NCI-H774 (cell line): ENCODE measurements at regions not wholly inside any gene's neighbourhood (a gene's known extent, or its start where the extent isn't known, plus 50 kb on each side); places are given as distances from the start of the nearest gene placed in this dataset.

Source experiments
- DNase-seq: peaks from one replicate; lab custom pipeline; 2025; lab: John Stamatoyannopoulos, UW

DNA sequence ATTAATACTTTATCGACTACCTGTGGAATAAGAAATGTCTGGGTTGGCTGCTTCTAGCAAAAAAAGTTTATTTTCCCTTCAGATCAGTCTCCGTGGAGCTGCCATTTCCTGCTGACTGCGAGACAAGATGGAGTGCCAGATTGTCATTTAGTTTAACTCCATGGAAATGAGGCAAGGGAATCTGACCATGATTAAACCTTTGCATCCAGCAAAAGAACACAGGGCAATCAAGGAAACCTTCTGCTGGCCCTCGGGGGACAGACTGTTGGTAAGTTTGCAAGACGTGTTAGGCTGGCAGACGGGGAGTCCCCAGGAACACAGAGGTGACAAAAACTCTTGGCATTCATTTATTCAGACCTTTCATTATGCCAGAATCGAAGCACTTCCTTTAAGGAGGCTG is 52.2 kb upstream of the SPACA1 start:
- DNase-seq, result no peak

DNA sequence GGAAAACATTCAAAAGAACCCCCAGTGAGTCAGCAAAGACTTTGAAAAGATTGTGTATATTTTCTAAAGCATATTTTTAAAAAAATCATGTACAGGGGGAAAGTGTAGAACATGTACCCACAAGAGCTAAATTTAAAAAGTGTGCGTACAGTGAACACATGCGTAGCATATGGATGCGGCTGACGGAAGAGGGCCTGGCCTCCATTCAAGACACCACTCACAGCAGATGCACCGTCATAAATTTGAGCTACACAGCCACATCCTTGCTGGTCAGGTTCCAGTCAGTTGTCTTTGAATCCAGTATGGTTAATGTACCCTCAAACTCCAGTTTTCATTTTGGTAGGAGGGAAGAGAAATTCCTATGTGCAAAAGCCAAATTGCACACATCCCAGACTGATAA is 54.3 kb upstream of the SPACA1 start:
- DNase-seq, result no peak

DNA sequence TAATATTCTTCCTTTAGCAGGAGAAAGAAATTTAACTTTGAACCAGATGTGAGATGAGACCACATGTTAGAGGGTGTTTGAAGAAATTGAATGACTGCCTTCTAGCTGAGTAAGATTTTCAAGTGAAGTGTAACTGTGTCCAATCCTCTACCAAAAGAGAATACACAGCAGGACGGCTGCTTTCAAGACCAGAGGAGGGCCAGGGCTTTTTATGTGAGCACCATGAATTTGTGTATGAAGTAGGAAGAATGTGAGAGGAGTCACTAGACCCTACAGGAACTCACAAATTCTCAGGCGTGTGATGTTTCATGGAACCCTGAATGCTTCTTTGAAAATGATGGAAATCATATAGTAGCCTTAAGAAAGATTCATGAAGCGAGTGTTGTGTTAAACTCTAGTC is 56.8 kb upstream of the SPACA1 start:
- no peak for DNase-seq

DNA sequence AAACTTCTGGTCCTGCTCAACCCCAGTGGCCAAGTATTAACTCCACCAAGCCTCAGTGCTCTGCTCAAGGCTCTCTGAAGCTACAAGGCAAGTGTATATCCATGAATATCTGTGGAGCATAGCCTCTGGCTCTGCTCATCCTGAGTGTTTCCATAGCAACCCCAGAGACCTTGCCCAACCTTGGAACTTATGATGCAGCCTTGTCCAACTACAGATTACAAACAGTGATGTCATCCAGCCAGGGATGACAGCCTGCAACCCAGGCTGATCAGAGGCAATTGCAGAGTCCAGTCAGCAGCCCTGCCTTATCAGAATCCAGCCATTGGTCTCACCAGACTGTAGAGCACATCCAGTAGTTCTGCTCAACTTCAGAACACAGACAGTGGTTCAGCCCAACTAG is 65.5 kb upstream of the SPACA1 start:
- no peak for DNase-seq

DNA sequence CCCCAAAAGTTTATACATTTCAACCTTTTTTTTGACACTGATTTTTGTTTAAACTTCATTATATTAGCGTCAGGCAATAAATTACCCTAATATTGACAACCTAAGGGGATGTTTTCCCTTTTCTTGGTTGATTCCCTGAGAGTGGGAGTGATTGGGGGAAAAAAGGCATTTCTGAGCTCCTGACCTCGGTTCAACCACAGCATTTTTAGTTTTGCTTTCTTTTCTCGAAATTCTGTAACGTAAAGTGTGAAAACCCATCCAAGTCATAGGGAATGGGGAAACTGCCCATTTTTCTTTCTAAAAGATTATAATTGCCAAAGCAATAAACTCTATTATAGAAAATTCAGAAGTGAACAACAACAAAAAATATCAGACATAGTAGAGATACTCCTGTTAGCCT is 67.9 kb upstream of the SPACA1 start:
- no peak for DNase-seq

DNA sequence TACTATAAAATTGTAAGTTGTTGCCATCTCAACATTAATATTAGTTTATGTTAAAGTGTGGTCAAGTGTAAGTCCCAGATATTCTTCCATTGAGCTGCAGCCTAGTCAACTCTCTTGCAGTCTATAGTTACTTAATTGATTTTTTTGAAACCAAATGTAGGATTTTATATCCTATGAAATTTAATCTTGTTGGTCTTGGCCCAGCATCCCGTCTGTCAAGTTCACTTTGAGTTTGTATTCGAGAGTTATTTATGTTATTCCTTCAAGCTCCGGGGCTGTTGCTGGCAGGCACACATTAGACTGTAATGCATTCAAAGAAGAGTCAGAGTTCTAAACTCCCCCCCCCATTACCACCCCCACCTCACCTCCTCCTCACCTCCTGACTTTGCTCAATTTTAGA is 71.0 kb upstream of the SPACA1 start:
- no peak for DNase-seq

DNA sequence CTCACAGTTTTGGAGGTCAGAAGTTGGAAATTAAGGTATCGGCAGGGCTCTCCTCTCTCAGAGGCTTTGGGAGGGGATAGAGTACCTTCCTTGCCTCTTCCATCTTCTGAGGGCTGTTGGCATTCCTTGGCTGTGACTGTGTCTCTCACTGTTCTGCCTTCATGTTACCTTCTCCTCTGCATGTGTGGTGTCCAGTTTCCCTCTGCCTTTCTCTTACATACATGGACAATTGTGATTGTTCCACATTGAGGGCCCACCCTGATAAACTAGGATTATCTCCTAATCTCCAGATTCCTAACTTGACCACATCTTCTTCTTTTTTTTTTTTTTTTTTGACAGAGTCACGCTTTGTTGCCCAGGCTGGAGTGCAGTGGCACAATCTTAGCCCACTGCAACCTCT is 72.1 kb upstream of the SPACA1 start:
- DNase-seq, result no peak

DNA sequence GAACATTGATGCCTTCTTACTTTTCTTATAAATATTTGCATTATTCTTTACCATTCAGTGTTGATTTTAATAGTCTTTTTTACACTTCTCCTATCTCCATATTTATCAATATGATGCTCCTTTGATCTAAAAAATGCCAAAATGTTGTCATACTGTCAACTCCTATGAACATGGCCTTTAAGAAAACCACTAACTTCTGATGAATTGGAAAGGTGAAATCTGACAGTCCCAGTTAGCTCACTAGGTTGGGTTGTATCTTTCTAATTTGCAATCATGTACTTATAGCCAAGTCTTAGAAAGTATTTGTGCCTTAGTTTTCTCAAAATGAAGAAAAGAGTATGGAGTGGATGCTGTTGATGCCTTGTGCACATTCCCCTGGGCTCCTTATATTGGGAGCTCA is 75.4 kb upstream of the SPACA1 start:
- DNase-seq, result no peak

DNA sequence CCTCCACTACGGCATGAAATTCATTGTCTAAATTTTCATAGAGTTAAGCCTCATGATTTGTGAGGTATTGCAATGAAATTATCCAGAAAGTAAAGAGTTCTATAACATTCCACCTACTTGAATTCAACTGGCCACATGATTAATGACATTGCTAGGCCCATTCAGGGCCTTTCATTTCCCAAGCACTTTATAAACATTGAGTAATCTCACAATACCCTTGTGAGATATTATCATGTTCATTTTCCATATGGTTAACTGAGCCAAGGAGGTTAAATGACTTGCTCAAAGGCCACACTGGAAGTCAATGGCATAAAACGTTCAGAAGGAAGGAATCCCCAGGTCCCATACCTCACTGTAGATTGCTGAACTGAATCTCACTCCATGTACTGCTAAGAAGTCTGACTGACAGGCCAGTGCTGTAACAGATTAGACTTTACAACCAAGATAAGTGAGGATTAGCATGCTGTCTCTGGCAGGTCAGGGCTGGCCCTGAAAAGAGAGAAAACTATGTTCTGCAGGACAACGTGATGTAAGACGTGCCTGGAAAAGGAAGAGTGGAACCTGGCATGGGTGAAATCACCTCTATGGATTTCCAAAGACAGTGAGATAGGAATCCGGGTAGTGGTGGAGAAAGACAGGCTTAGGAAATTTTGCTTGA is 75.9 kb upstream of the SPACA1 start:
- no peak for DNase-seq

DNA sequence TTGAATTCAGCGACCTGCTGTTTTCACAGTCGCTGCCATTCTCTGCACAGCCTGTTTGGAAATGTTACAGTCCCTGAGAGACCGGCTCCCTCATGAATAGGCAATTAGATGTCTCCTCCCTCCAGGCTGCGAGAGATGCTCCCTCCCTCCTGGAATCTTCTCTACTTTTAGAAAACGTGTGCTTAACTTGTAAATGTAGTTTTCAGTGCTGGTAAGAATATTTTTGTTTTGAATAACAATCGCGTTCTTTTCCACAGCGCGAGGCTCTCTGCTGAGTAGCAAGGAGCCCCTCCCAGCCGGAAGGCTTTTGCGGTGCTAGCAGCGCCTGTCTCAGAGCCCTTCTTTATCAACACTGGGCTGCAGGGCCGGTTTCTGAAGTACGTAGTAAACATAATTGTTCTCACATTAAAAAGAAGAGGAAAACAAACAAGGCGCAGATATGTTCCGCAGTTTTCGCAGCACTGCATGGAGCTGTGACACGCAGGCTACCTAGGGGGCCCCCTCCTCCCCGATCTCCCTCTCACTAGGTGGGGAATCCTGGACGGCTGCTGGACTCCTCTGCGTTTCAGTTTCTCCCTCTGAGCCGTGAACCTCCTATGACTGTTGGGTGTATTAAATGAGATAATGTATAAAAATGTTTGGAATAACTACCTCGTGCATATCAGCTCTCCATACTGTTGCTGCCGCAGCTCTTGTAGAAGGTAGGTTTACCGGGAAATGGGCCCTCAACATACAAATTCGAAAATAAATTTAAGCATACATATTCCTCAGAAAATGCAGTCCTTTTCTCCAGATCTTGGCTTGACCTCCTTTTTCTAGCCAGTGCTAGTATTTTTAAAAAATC is 79.0 kb upstream of the SPACA1 start:
- DNase-seq, result peak; percentile 77

DNA sequence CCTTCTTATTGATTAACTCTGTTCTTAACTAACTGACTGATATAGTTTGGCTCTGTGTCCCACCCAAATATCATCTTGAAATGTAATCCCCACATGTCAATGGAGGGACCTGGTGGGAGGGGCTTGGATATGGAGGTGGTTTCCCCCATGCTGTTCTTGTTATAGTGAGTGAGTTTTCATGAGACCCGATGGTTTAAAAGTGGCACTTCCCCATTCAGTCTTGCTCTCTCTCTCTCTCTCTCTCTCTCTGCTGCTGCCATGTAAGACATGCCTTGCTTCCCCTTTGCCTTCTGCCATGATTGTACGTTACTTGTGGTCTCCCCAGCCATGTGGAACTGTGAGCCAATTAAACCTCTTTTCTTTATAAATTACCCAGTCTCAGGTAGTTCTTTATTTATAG is 81.8 kb upstream of the SPACA1 start:
- no peak for DNase-seq

DNA sequence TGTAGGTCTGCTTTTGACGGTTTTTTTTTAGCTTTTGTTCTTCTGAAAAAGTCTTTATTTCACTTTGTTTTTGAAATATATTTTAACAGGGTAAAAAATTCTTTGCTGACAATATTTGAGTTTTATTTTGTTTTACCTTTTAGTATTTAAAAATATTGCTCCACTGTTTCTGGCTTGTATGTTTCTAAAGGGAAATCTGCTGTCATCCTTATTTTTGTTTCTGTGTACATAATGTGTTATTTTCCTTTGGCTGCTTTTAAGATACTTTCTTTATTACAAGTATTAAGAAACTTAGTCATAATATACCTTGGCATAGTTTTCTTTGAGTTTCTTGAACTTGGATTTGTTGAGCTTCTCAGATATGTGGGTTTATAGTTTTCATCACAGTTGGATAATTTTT is 88.6 kb upstream of the SPACA1 start:
- DNase-seq, result no peak

DNA sequence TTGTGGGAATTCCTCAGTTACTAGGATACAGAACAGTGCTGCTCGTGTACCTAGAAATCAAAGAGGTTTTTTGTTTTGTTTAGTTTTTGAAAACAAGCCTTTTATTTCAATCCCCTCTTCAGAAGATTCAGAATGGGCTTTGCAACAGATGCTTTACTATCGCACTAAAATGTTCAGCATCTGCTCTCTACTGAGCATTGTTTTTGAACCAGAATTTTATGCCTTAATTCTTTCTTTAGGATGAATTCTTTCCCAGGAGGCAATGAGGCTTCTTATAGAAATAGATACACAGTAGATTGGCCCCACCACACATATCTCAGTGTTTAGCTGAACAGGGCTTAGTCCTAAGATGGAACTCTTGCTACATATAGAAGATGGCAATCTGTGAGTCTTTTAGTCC is 95.9 kb upstream of the SPACA1 start:
- DNase-seq, result no peak

DNA sequence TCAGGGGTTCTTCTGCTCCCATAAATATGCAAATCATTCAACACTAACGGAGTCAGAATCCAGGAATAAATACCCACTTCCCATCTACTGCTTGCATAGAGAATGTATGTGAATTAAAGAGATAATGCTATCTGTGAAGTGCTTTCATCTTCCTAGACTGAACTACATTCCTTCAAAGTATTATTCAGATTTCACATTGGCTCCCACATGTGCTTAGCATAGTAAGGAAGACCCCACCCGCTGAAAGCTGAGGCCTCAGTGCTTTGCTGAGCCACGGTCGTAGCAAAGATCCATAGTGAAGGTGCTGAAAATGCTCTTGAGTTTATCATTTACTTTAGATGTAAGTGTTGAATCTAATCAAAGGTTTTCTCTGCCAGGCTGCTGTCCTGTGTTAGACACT is 97.0 kb upstream of the SPACA1 start:
- DNase-seq, result no peak

DNA sequence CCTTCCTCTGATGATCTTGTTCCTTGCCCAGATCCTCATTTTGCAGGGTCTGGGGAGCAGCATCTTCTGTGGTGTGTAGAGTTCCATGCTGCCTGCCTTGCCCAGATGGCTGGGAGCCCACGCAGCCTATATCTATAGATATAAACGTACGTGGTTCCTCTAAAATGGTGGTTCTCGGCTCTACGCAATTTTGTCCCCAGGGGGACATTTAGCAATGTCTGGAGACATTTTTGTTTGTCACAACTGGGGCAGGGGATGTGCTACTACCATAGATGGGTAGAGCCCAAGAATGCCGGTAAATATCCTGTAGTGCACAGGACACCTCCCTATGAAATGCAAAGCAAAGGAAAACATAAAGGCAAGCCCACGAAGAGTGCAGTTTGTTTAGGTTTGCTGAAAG is 98.4 kb upstream of the SPACA1 start:
- DNase-seq, result no peak

DNA sequence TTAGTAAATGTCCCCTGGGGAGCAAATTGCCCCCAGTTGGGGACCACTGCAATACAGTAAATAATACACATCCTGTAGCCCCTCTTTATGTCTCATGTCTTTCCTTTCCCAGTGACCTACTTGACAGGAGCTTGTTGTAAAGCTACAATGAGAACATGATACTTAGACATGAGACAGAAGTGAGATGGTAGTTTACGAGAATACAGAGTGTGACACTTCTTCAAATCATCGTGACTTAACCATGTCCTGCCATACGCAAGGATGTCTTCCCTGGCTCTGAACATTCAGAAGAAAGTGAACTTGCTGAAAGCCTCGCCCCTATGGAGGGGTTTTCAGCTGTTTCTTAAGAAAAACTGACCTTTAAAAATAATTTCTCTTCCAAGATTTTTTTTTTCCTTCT is 101.0 kb upstream of the SPACA1 start:
- DNase-seq, result no peak

DNA sequence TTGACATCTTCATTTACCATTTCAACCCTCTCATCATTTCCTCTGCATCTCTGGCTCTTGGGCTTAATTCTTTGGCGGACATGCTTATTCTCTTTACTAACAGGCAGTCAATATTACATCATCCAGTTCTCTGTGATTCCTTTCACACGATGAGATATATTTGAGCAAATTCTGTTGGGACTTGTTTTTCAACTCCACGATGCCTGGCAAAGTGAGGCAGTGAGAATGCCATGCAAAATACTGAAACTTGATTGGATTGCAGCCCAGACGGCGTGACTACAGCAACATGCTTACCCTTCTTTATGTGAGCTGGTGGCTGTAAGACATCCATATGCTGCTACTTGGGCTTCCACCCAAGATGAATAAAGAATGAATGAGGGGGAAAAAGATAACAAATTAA is 101.7 kb upstream of the SPACA1 start:
- DNase-seq, result no peak

DNA sequence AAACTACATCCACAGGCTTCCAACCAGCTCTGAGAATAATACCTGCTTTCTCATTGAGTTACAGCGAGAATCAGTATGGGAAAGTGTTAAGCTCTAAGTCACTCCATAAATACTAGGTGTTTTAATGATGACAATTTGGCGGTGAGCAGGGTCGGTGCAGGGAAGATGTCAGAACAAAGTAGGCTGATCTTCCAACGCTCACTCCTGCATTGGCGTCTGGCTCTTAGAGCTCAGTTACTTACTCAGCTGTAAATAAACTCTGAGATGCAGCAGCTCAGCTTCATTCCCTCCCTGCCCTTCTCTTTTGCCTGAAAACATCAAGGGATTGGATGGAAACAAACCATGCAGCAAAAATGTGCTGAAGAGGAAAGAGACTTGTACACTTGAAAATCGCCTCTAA is 102.5 kb upstream of the SPACA1 start:
- no peak for DNase-seq

DNA sequence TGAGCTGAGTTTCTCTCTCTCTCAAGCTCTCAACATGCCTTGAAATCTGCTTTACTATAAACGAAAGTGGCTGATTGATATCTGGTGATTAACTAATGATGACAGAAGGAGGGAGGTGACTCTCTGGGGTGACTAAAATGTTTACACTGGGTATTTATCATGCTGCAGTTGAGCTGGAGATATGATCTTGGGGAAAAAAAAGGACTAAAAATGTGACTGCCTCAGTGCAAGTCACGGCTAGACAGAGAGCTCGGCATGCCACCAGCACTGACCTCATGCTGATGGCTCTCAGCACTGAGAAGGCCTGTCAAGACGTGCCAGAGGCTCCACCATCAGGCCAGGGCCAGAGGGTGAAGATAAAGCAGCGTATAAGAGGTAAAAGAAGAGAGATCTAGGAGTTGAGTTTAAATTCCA is 103.1 kb upstream of the SPACA1 start:
- no peak for DNase-seq

DNA sequence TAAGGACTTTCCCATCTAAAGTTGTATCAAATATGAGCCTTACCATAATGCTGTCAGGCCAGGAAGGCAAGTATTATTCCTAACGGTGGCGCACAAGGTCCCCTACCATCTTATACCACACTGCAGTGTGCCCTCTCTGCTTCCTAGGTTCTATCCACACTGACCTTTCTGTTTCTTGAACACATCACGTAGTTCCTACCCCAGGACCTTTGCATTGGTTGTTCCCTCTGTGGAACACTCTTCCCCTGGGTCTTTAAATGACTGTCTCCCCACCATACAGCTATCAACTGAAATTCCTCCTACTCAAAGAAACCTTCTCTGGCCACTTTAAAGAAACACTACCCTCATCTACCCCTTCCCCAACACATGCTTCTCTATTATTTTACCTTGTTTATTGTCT is 104.5 kb upstream of the SPACA1 start:
- DNase-seq, result no peak

DNA sequence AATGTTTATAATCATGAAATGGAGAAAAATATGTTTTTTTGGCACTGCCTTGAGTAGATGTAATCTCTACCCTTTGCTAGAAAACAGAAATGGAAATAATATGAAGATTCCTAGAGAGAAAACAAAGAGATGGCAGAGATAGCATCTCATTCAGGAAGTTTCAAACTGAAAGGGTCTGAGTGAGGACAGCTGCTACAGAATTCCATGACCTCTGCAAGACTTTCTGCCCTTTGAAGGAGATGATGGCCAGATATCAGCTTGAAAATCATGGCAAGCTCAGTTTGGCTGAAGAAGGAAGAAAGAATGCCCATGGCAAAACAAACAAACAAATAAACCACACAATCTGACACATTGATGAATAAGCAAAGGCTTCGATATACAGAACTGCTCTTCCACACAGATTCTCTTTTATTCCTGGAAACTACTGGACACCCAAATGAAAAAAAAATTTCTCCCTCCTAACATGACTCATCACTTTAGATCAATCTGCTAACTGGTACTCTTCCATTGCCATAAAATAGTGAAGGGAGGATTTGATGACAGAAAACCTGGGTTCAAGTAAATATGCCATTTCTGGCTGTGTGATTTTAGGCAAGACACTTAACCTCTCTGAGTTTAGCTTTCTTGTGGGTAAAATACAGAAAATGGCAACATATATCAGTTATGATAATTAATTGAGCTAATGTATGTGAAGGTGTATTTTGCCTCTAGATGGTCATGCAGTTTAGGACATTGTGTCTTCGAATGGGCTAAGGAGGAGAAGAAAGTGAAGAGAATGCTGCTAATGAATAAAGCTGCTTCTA is 105.9 kb upstream of the SPACA1 start:
- DNase-seq, result no peak

DNA sequence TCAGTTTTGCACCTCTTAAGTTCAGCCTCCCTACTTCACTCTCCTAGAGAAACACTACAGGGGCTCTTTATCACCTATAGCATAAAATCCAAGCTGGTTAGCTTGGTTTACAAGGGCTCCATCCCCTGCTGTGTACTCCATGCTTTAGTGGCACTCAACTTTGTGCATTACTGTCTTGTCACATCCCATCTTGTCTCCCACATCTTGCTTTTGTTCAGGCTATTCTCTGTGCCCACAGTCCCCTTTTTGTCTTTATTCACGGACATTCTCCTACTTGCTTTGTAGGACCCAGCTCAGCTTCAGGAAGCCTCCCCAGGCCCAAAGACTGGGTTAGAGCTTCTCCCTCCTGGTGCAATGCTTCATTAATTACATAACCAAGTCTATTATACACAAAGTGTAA is 107.9 kb upstream of the SPACA1 start:
- DNase-seq, result no peak

DNA sequence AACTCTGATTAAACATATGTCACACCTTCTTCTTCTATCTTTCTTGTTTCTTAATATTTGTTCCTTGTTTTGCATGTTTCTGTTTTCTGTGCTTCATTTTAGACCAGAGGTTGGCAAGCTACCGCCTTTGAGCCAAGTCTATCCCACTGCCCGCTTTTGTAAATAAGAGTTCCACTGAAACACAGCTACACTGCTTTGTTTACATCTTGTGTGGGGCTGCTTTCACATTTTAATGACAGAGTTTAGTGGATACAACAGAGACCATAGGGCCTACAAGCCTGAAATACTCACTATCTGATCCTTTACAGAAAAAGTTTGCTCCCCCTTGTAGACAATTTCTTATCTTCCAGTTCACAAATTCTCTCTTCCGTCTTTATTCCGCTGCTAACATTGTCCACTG is 109.4 kb upstream of the SPACA1 start:
- DNase-seq, result no peak
